NOMO-1 treated with DMSO at 0.1 percent for 48 hours (cell line): ENCODE measurements at regions not wholly inside any gene's neighbourhood (a gene's known extent, or its start where the extent isn't known, plus 50 kb on each side); places are given as distances from the start of the nearest gene placed in this dataset.
A peak's percentile ranks its signal among the peaks of the same experiment; 100 is the strongest.
"Not testable (repeated sequence)": the region's sequence is repeated elsewhere in the genome, so short reads cannot be mapped to it uniquely, and the experiment has no call there.

Experiments used
- DNase-seq: peaks from one replicate; lab custom pipeline; 2025; ENCODE audit not compliant: unreplicated experiment; lab: John Stamatoyannopoulos, UW

DNA sequence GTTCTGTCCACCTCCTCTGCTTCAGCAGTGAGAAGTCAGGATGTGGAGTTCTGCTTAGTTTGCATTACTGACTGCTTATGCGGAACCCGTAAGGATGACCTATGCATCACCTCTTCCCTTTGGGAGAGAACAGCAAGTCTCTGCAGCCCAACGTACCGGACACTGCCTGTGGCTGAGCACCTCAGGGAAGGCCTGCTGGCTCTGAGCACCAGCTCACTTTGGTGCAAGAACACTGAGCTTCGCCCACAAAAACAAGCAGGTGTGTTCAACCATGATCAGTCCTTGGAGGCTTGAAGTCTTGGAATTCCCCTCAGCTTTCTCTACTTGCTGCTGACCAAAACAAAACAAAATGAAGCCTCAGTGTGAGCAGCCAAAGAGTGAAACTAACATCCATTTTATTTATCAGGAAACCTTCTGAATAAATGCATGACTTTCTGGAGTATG lies 52.7 kb upstream of the NCK2 start:
- DNase-seq = no peak

DNA sequence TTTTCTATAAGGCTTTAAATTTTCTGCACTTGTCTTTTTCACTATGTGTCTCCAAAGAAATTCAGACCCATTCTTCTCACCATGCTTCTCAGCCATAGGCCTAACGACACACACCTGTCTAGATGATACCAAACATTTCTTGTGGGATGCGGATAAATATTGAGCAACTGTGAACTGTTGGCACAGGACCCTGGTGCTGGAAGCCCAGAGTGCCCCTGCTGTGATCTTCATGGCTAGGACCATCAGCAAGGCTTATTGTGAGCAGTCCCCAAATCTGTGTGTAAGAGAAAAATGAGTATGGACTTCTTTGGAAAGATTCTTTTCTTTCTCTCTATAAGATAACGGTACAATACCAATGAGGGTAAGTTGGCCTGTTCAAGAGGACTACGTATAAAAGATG lies 54.1 kb upstream of the NCK2 start:
- DNase-seq = no peak

DNA sequence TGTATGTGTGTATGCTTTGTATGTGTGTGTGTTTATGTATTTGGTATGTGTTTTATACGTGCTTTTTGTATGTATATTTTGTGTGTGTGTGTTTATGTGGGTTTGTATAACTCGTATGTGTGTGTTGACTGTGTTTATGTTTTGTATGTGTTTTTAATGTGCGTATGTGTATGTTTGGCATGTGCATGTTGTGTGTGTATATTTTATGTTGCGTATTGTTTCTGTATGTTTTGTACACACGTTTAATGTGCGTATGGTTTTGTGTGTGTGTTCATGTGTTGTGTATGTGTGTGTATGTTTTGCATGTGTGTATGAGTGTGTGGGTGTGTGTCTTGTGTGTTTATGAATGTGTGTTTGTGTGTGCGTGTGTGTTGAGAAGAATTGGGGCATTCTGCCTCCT lies 55.2 kb upstream of the NCK2 start:
- no peak for DNase-seq

DNA sequence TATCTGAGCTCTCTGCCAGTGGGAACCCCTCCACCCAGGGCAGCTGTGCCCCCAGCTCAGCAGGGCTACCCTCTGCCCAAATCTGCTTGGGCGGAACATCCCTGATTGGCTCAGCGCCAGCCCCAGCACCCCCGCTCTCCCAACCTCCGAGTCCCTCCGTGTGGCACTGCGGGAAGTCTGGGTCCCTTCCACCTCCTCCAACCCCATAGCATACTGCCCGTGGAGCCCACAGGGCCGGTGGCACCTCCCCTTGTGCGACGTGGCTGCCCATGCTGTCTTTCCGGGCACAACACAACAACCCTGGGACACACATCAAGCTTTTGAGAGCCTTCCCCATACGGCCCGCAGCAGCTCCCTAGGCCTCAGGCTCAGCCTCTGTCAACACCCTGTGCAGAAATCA lies 55.8 kb upstream of the NCK2 start:
- DNase-seq = no peak

DNA sequence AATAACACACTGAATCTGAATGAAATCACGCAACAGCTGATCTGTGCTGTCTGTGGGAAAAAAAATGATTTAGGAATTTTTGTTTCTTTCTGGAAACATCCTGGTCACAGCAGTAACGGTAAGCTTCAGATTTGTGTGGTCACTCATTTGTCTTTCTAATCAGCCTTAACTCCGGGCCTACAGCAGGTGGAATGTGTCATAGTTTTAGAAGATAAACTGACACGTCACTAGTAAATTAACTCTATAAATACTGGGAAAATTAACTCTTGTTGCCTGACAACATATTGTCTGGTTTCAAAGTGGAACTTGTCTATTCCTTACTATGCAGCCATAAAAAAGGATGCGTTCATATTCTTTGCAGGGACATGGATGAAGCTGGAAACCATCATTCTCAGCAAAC lies 58.1 kb upstream of the NCK2 start:
- DNase-seq = no peak

DNA sequence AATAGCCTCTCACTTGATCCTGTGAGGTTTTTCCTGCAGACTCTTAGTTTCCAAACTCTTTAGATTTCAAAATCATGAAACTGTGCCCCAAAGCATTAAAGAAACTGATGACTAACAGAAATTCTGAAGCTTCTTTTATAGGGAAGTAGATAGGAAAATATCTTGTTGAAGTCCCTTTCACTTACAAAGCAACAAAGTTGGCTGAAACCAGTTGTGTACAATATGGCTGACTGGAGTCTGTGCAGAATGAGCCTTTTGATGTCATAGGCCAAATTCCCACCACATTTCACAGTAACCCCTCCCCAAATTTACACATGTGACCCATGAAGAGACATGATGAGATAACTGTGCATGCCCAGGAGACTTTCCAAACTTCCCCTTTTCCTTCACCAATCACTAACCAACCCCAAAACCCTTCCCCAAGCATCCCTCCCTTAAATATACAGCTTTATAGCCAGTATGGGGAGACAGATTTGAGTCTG lies 61.7 kb upstream of the NCK2 start:
- peak; percentile 70 for DNase-seq

DNA sequence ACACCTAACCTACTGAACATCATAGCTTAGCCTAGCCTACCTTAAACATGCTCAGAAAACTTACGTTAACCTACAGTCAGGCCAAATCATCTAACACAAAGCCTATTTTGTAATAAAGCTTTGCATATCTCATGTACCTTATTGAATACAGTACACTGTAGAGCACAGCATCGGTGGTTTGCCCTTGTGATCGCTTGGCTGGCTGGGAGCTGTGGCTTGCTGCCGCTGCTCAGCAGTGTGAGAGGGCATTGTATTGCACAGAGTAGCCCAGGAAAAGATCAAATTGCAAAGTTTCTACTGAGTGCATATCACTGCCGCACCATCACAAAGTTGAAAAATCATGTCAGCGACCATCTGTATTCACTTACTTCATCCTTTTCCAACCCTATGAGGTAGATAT lies 62.3 kb upstream of the NCK2 start:
- DNase-seq = no peak

DNA sequence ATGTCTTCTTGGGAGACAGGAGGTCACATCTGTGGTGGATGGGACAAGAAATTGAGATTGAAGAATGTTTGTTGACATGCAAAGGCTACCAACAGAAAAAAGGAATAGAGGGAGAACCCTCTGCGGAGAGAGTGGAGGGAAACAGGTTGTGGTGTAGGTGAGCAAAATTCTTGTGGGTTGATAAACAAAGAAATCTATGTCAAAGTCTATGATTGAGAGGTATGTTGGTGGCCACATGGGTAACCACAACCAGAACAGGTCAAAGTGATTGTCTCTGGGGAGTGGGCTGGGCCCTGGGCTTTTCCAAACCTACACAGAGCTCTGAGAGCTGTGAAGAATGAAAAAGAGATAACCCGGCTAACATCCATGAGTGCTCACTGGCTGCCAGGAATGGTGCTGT lies 62.8 kb upstream of the NCK2 start:
- no peak for DNase-seq

DNA sequence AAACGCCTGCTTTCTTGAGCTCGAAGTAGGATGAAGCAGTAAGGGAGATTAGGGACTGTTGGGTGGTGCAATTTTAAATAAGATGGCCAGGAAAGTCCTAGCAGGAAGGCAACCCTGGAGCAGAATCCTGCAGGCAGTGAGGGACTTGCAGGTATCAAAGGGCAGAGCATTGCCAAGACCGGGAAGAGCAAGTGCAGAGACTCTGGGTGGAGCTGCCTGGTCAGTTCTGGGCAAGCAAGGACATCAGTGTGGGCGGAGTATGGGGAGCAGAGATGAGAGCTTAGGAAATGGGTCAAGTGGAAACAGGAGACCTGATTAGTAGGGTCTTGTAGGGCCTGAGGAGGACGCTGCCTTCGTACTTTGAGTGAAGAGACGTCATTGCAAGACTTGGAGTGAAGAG lies 64.4 kb upstream of the NCK2 start:
- DNase-seq = no peak

DNA sequence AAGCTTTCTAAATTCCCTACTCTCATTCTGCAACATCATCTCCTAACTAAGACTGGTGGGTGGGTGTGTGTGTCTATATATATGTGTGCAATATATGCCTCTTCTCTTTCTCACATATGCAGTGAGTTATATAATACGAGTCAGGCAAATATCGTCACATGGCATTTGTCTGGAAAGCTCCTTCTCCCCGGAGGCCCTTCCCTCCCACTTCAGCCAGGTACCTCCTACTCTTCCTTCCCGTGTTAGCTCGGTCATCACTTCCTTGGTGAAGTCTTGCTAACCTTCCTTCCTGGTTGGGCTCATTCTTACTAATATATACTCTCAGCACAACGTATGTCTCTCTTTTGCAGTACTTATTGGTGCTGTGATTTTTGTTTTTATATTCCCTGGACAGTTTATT lies 66.4 kb upstream of the NCK2 start:
- no peak for DNase-seq

DNA sequence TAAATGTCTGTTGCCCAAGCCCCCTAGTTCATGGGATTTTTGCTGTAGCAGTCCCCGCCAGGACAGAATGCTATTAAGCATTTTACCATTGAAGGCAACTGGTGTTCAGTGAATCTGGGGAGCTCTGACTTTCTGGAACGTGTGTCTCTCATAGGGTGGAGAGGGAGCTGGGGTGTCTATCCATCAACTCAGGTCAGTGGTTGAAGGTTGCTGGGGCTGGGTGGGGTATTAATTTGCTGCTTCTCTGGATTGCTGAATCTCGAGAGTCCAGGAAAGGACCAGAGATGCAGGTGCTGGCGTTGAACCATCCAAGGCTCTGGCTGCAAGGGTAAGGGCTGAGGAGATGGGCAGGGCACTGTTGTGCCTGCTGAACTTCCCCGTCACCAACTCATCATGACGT lies 66.8 kb upstream of the NCK2 start:
- DNase-seq = no peak

DNA sequence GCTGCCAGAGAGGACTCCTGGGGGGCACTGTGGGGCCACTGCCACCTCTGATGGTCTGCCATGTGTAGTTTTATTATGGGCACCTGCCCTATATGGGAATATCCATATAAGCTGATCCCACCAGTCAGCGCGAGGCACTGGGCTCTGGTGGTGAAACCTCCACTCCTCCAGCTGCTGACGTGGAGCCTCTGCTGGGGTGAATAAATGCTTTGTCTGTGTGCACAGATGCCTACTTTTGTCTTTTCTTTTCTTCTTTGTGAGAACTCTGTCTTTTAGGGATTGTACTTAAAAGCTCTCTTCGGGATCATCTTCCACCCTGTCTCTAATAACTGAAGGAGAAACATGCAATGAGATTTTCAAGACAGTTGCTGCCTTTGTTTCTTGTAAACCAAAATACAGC lies 68.9 kb upstream of the NCK2 start:
- DNase-seq = no peak

DNA sequence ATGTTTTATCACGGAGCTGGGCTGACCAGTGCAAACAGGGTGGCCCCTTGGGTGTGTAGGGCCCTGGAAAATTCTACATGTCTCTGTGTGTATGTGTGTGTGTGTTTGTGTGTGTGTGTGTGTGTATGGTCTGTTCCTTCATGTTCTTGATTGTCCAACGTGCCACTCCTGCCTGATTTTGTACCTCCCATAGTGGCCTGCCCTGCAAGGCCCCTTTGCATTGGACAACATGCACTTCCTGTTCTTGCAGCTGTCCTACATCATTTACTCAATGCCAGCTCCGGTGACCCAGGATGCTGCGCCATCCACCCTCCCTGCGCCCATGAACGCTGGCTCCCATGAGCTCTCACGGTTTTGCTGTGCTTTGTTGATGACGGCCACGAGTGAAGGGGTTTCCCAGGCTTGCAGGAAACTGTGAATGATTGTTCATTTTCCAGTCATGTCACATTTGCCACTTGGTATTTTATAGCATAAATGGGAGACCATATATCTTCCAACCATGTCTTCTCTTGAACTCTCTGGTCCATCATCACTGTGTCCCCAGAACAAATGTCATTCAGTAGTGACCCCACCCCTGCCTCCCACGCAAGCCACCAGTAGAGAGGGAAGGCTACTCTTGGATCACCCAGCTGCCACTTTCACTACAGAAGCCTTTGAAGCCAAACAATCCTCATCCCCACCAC lies 69.7 kb upstream of the NCK2 start:
- DNase-seq = no peak

DNA sequence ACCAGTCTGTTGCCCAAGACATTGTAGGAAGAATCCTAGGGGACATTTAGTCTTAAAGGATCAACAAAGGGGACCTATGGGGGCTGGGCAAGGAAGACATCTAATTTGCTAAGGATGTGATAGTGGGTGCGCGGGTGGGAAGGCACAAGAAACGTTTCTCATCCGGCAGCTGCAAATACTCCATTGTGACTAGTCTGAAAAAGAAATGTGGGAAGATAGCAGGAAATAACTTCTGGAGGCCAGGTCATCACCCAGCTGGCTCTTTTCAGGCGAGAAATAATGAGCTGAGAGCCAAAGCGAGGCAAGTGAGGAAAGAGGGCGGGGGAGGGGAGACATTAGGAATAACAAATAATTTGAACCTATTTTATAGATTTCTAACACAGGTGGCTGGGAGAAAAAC lies 70.3 kb upstream of the NCK2 start:
- no peak for DNase-seq

DNA sequence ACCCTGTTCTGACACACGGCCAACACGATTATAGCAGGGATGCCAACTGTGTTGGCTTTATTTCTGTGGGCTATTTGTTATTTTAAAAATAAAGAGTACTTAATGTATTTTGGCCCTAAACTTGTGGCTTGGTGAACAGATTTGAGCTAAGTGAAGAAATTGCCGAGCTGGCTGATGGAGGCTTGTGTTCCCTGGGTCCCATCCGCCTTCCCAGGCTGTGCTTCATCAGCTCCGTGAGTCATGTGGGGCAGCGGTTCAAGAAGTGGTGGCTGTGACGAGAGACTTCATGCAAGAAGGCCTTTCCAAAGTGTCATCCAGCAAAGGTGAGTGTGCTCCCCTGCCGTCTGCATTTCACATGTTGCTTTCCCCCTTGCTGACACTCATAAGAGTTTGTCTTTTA lies 73.6 kb upstream of the NCK2 start:
- no peak for DNase-seq

DNA sequence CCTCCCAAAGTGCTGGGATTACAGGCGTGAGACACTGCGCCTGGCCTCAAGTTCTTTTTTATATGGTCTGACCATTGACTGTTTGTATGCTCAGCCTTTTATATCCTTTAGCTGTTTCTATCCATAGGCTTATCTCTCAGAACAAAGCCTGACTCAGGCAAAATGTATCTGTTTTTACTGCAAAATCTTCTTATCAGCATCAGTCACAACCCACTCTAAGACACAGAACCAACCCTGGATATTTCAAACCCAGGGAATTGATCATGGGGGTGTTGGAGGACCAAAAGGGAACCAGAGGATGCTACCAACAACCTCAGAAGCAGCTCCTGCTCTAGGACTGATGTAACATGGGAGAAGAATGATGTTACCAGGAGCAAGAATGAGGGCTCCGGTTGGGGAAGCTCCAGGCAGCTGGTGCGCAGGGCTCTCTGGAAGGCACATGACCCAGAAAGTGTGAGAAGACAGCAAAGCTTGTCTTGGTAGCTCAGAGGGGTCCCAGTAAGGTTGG lies 75.3 kb upstream of the NCK2 start:
- no peak for DNase-seq

DNA sequence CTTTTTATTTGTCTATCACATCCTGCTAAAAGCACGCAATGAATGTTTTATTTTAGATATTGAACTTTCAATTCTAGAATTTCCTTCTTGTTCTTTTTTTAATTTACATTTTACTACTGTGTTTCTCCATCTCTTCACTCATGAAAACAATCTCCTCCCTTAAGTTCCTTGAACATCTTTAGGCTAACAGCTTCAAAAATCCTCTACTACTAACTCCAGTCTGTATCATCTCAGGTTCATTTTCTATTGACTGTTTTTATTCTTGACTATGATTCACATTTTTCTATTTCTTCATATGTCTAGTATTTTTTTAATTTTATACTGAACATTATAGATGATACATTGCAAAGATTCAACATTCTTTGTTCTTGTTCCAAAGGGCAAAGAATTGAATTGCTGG lies 79.2 kb upstream of the NCK2 start:
- DNase-seq = no peak

DNA sequence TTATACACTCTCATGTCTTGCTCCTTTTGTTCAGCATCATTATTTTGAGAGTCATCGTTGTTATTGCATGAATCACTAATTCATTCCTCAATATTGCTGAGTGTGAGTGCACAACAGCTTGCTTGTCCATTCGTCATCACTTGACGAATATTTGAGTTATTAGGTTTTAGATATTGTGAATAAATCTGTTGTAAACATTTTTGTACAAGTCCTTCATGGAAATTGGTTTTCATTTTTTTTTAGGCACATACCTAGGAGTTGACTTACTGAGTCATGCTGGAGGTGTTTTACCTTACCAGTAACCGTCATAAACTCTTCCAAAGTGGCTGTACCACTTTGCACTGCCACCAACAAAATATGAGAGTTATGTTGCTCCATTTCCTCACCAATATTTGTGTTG lies 84.2 kb upstream of the NCK2 start:
- DNase-seq = no peak

DNA sequence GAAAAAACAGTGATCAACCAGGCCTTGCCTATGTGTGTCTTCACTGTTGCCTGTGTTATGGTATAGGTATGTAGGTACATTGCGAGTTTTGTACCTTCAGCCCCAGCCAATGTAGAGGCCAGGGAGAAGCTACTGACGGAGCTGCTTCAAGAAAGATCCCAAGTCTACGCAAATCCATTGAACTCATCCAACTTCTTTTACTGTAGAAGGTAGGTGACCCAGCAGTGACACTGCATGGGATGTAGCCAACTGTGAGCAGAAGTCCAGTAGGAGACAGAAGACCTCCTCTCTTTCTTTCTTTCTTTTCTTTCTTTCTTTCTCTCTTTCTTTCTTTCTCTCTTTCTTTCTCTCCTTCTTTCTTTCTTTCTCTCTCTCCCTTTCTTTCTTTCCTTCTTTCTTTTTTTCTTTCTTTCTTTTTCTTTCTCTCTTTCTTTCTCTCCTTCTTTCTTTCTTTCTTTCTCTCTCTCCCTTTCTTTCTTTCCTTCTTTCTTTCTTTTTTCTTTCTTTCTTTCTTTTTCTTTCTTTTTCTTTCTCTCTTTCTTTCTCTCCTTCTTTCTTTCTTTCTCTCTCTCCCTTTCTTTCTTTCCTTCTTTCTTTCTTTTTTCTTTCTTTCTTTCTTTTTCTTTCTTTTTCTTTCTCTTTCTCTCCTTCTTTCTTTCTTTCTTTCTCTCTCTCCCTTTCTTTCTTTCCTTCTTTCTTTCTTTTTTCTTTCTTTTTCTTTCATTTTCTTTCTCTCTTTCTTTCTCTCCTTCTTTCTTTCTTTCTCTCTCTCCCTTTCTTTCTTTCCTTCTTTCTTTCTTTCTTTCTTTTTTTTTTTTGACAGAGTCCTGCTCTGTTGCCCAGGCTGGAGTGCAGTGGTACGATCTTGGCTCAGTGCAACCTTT lies 88.7 kb upstream of the NCK2 start:
- not testable (repeated sequence) for DNase-seq

DNA sequence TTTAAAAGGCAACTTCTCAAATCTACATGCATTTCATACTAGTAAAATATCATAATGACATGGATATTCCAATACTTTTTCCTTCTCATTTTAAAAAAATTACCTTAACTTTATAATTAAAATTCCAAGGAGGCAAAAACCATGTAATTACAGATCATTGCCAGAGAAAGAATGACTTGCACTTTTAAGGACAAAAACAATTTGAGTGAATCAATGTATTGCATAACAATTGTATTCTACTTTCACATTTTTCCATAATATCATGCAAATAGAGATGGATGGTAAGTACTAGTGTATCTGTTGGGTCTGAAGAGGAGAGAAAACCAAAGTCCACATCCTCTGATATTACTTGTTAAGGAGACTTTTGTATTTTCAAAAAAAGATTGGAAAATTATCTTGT lies 89.5 kb upstream of the NCK2 start:
- no peak for DNase-seq

DNA sequence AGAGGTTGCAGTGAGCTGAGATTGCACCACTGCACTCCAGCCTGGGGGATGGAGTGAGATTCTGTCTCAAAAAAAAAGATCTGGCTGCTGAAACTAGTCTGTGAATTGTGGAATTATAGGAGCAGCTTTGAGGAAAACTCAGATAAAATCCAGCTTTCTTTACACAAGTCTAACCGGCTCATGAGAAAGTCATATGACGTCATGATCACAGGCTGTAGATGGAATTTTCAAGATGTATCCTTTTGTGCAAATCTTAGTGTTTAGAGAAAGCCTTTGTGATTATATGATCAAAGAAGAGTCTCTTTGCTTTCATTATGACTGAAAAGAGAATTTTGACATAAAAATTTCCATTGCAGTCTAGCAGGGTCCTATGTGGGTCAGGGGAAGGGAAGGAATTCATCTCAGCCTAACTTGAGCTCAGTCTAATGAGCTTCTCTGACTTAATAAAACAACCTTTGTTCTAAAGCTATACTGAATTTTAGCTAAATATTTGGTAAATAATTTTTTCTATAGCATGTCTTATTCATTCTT lies 90.2 kb upstream of the NCK2 start:
- no peak for DNase-seq

DNA sequence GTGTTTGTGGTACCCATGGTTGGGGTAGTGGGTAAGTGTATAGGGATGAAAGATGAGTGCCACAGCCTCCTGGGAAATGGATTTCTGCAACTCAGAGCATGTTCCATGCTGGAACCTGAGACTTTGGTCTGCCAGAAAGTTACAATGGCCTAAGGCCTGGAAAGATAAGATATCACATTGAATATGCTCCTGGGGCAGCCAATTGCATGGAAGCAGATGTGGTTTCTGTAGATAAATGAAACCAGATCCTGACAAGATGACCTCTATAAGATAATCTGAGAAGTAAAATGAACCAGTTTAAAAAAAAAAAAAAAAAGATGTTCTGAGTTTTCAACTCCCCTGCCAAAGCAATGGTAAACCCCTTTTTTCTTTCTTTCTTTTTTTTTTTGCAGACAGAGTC lies 91.4 kb upstream of the NCK2 start:
- no peak for DNase-seq
